Endothelial cell of umbilical vein (primary cell): ENCODE measurements at regions not wholly inside any gene's neighbourhood (a gene's known extent, or its start where the extent isn't known, plus 50 kb on each side); places are given as distances from the start of the nearest gene placed in this dataset.

Experiments
- EZH2 ChIP-seq: IDR thresholded peaks from 2 replicates; pipeline ENCODE4 v1.6.1; 2012; ENCODE audit warnings: borderline replicate concordance, low read depth, mild to moderate bottlenecking, moderate library complexity, low read length, inconsistent platforms; ENCODE audit not compliant: severe bottlenecking
- FOS ChIP-seq: IDR thresholded peaks from 2 replicates; pipeline ENCODE4 v1.6.1; 2011; ENCODE audit warnings: mild to moderate bottlenecking, low read length, moderate library complexity, borderline replicate concordance; ENCODE audit not compliant: insufficient read depth
- GATA2 ChIP-seq: IDR thresholded peaks from 2 replicates; pipeline ENCODE4 v1.7.0; 2011; ENCODE audit warnings: low read depth, mild to moderate bottlenecking, moderate library complexity, mixed read lengths, low read length; ENCODE audit not compliant: insufficient read length, insufficient read depth
- MYC ChIP-seq: IDR thresholded peaks from one replicate; pipeline ENCODE4 v1.6.1; 2011; ENCODE audit warnings: mild to moderate bottlenecking, low read depth, low read length
- POLR2A ChIP-seq: IDR thresholded peaks from 2 replicates; pipeline ENCODE4 v1.6.1; 2012; ENCODE audit warnings: low read depth, mild to moderate bottlenecking, control low read depth, low read length
- POLR2AphosphoS5 ChIP-seq: IDR thresholded peaks from 2 replicates; pipeline ENCODE4 v1.6.1; 2012; ENCODE audit warnings: low read depth, mild to moderate bottlenecking, control low read depth, low read length, moderate library complexity; ENCODE audit not compliant: insufficient read depth
- TF ChIP-seq, protein P1 (sequence below), 2 donors: IDR thresholded peaks; 1 replicate in 1 of 2; 2 replicates in 1 of 2; pipeline ENCODE4 v1.5.1; 2011; ENCODE audit warnings: low read length in 2 of 2, mild to moderate bottlenecking in 2 of 2, moderate library complexity in 2 of 2, control low read depth in 1 of 2, inconsistent platforms in 1 of 2, low read depth in 1 of 2; ENCODE audit not compliant: insufficient read depth in 1 of 2; ENCODE audit errors: extremely low read depth in 1 of 2
- TF ChIP-seq, protein P2 (sequence below): IDR thresholded peaks from 2 replicates; pipeline ENCODE4 v1.6.1; 2011; ENCODE audit not compliant: insufficient read depth, insufficient read length

DNA sequence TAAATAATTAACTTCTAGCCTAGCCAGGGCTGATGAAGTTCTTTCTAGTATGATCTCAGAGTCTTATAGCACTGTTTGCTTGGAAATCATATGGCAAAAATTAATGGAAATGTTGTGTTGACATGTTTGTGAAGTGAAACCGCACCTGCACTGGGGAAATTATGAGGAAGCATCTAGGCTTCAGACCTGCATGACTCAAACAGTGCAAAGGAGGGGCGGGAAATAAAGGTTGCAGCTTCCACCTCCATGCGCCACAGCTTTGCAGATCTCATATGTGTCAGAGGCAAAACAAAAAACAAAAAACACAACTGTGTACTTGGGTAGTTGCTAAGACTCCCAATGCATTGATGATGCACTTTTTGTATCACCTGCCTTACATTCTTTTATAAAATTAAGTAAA is 1080.6 kb downstream of the PLA2G4A start:
- TF ChIP-seq POLR2AphosphoS5 (no peak), EZH2 (no peak), POLR2A (no peak), FOS (no peak), GATA2 (no peak), MYC (no peak)
- TF ChIP-seq, protein P1, sequence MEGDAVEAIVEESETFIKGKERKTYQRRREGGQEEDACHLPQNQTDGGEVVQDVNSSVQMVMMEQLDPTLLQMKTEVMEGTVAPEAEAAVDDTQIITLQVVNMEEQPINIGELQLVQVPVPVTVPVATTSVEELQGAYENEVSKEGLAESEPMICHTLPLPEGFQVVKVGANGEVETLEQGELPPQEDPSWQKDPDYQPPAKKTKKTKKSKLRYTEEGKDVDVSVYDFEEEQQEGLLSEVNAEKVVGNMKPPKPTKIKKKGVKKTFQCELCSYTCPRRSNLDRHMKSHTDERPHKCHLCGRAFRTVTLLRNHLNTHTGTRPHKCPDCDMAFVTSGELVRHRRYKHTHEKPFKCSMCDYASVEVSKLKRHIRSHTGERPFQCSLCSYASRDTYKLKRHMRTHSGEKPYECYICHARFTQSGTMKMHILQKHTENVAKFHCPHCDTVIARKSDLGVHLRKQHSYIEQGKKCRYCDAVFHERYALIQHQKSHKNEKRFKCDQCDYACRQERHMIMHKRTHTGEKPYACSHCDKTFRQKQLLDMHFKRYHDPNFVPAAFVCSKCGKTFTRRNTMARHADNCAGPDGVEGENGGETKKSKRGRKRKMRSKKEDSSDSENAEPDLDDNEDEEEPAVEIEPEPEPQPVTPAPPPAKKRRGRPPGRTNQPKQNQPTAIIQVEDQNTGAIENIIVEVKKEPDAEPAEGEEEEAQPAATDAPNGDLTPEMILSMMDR (IDR thresholded peaks at IDR 0.05; ENCODE audit: extremely low read depth in 1 of 2, insufficient read depth in 1 of 2, low read depth in 1 of 2, low read length in 2 of 2), result no peak
- TF ChIP-seq, protein P2, sequence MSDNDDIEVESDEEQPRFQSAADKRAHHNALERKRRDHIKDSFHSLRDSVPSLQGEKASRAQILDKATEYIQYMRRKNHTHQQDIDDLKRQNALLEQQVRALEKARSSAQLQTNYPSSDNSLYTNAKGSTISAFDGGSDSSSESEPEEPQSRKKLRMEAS, result no peak
